ENCODE measurements at regions not wholly inside any gene's neighbourhood (a gene's known extent, or its start where the extent isn't known, plus 50 kb on each side); places are given as distances from the start of the nearest gene placed in this dataset.

DNA sequence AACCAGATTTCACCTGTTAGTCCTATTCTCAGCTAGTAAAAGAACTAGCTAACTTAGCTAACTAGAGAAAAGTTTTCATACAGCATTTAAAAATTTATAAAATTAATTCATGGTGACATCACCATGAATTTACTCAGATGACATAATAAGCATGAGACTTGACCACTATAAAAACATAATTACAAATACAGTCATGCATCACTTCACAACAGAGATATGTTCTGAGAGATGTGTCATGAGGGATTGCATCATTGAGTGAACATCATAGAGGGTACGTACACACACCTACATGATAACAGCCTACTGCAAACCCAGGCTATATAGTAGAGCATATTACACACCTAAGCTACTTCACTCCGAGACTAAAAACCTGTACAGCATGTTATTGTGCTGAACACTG is 481.3 kb upstream of the CHAC2 start:
- intact Hi-C loops (cut with DNase I; ENCODE audit: low total_unique reads), result no loop called here
- H3K27me3 ChIP-seq, result no peaks in the 10 kb centered on the region

DNA sequence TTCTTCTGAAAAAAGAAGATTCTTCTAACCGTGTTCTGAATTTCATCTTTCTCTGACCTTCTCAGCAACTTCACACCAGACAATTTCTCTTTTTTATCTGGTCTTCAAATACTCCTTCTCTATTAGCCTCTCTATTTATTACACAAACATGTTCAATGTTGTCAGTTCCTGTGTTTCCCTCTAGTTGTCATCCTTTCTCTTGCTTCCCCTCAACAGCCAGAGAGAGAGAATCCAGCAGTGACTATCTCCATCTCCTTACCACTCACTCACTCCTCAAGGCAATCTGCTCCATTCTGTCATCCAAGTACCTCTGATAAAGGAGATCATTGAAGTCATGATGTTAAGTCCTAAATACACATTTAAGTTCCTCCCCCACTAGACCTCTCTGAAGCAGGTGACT is 491.9 kb upstream of the CHAC2 start:
- no peaks in the 10 kb centered on the region for H3K9me3 ChIP-seq
- H3K27me3 ChIP-seq, result no peaks in the 10 kb centered on the region
- H3K4me3 ChIP-seq, result no peak overlapping the region
- H3K4me1 ChIP-seq, result no peaks in the 10 kb centered on the region
- DNase-seq, result no peak
- intact Hi-C loops (cut with DNase I; ENCODE audit: low total_unique reads), result no loop called here
- no peaks in the 10 kb centered on the region for H3K36me3 ChIP-seq
- no peak overlapping the region for H3K27ac ChIP-seq
- TF ChIP-seq, protein P1, sequence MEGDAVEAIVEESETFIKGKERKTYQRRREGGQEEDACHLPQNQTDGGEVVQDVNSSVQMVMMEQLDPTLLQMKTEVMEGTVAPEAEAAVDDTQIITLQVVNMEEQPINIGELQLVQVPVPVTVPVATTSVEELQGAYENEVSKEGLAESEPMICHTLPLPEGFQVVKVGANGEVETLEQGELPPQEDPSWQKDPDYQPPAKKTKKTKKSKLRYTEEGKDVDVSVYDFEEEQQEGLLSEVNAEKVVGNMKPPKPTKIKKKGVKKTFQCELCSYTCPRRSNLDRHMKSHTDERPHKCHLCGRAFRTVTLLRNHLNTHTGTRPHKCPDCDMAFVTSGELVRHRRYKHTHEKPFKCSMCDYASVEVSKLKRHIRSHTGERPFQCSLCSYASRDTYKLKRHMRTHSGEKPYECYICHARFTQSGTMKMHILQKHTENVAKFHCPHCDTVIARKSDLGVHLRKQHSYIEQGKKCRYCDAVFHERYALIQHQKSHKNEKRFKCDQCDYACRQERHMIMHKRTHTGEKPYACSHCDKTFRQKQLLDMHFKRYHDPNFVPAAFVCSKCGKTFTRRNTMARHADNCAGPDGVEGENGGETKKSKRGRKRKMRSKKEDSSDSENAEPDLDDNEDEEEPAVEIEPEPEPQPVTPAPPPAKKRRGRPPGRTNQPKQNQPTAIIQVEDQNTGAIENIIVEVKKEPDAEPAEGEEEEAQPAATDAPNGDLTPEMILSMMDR (IDR thresholded peaks at IDR 0.05), result no peak

More for the DNA sequence above, 481.3 kb upstream of the CHAC2 start:
- H3K36me3 ChIP-seq, result no peaks in the 10 kb centered on the region
- no peaks in the 10 kb centered on the region for H3K4me1 ChIP-seq
- TF ChIP-seq, protein P1 (IDR thresholded peaks at IDR 0.05), result no peak
- no peak for DNase-seq
- no peaks in the 10 kb centered on the region for H3K9me3 ChIP-seq
- no peak overlapping the region for H3K27ac ChIP-seq
- no peak overlapping the region for H3K4me3 ChIP-seq

DNA sequence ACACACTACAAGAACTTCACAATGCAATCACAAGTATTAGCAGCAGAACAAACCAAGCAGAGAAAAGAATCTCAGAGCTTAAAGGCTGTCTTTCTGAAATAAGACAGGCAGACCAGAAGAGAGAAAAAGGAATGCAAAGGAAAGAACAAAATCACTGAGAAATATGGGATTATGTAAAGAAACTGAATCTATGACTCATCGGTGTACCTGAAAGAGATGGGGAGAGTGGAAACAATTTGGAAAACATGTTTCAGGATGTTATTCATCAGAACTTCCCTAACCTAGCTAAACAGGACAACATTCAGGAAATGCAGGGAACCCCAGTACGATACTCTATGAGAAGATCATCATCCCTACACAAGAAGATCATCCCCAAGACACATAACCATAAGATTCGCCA is 499.0 kb upstream of the CHAC2 start:
- TF ChIP-seq, protein P1 (IDR thresholded peaks at IDR 0.05), result no peak
- no peaks in the 10 kb centered on the region for H3K4me1 ChIP-seq
- no peaks in the 10 kb centered on the region for H3K9me3 ChIP-seq
- H3K27me3 ChIP-seq, result no peaks in the 10 kb centered on the region
- H3K4me3 ChIP-seq, result no peak overlapping the region
- intact Hi-C loops (cut with DNase I; ENCODE audit: low total_unique reads), result no loop called here
- no peaks in the 10 kb centered on the region for H3K36me3 ChIP-seq
- no peak overlapping the region for H3K27ac ChIP-seq
- DNase-seq, result no peak

DNA sequence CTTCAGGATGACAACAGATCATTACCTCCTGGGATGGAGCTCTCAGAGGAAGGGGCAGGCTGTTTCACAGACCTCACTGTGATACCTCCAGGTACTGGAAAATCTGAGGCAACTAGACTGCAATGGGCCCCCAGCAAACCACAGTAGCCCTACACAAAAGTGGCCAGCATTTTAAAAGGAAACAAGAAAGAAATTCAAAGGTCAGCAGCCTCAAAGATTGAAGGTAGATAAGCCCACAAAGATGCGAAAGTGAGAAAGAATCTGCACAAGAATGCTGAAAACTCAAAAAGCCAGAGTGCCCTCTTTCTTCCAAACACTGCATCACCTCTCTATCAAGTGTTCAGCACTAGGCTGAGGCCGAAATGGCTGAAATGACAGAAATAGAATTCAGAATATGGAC is 499.5 kb upstream of the CHAC2 start:
- TF ChIP-seq, protein P1 (IDR thresholded peaks at IDR 0.05), result no peak
- intact Hi-C loops (cut with DNase I; ENCODE audit: low total_unique reads), result no loop called here
- Histone ChIP-seq H3K9me3 (no peaks in the 10 kb centered on the region), H3K27ac (no peak overlapping the region), H3K27me3 (no peaks in the 10 kb centered on the region), H3K36me3 (no peaks in the 10 kb centered on the region), H3K4me1 (no peaks in the 10 kb centered on the region), H3K4me3 (no peak overlapping the region)
- no peak for DNase-seq

DNA sequence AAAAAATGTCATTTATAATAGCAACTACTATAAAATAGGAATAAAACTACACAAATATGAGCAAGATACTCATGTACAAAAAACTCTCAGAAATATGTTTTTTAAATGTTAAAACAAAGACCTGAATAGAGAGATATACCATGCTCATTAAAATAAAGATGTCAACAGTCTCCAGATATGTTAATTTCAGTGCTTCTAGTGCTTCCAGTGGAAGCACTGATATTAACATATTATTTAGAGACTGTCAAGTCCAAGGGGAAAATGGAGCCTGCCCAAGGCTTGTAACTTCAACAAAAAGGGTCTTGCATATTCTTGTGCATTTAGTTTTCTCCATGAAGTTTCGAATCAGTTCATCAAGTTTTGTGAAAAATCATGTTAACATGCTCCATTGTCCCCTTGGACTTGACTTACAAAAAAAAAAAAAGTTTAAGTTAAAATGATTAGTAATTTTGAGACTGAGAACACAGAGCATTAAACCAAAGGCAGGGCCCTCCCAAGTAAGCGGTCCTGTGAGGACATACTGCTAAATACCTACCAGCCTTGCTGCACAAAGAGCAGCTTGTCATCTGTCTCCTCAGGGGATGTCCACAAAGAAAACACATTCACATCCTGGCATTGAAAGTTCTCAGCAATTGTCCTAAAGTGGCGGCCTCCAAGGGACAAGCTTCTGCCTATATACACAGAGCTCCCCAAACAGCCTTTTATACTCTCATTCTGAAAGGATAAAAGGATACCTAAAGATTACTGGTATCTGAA is 501.9 kb upstream of the CHAC2 start:
- Histone ChIP-seq H3K4me1 (no peaks in the 10 kb centered on the region), H3K27ac (no peak overlapping the region), H3K4me3 (no peak overlapping the region), H3K9me3 (no peaks in the 10 kb centered on the region), H3K36me3 (no peaks in the 10 kb centered on the region), H3K27me3 (no peaks in the 10 kb centered on the region)
- intact Hi-C loops (cut with DNase I; ENCODE audit: low total_unique reads), result no loop called here
- TF ChIP-seq, protein P1 (IDR thresholded peaks at IDR 0.05), result no peak
- DNase-seq, result no peak
